ENCODE measurements at regions not wholly inside any gene's neighbourhood (a gene's known extent, or its start where the extent isn't known, plus 50 kb on each side); places are given as distances from the start of the nearest gene placed in this dataset.

DNA sequence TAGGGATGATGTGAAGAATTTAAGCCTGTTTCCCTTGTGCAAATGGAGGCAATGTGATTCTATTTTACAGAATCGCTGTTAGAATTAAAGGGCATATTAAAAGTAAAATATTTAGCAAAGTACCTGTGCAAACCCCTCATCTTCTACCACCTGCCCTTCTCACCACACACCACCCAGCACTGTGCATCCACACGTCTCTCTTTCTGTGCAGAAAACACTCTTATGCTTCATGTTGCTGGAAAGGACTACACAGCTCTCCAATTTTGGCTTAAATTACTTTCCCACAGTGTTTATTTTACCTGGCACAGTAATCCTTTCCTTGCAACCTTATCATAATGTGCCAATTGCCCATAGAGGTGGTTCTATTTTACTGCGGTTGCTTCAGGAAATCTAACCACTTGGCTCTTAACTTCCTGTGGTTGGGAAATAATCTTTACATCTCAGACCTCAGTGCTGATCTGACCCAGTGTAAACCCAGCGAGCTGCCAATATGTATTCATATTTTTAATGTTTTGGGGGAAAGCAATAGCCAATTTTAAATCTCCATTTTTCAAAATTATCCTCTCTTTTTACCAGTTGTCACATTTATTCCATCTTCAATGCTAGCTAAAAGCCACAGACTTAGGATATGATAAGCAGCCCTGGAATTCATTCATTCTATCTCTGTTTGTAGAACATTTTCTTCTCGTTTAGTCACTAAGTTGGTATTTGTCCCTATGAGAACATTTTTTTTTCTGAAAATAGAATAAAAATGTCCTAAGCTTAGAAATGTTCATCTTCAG lies 250.9 kb downstream of the DSEL start:
- H3K36me3 ChIP-seq (ENCODE audit: control insufficient read depth, insufficient read depth, low read length) = no peaks in the 10 kb centered on the region
- H3K4me1 Mint-ChIP-seq (ENCODE audit: low read depth, unreplicated experiment) = no peaks in the 10 kb centered on the region
- no peaks in the 10 kb centered on the region for H3K4me1 ChIP-seq
- CTCF ChIA-PET = no interaction called here
- POLR2A ChIA-PET = no interaction called here
- no peak overlapping the region for H3K4me3 ChIP-seq (ENCODE audit: low read depth, low read length)
- H3K27ac Mint-ChIP-seq (ENCODE audit: unreplicated experiment) = no peak overlapping the region
- H3K4me3 Mint-ChIP-seq (ENCODE audit: unreplicated experiment) = no peak overlapping the region
- DNase-seq = no peak
- H3K9me3 Mint-ChIP-seq (ENCODE audit: unreplicated experiment) = no peaks in the 10 kb centered on the region
- intact Hi-C loops (cut with micrococcal nuclease; ENCODE audit: unreplicated experiment) = no loop called here
- H3K27me3 Mint-ChIP-seq (ENCODE audit: insufficient read depth, unreplicated experiment) = no peaks in the 10 kb centered on the region
- H3K36me3 Mint-ChIP-seq (ENCODE audit: insufficient read depth, unreplicated experiment) = no peaks in the 10 kb centered on the region
- no TSS peak for BruUV-seq (replicated peaks)
- no peaks in the 10 kb centered on the region for H3K9me3 ChIP-seq
- TF ChIP-seq, protein P1, sequence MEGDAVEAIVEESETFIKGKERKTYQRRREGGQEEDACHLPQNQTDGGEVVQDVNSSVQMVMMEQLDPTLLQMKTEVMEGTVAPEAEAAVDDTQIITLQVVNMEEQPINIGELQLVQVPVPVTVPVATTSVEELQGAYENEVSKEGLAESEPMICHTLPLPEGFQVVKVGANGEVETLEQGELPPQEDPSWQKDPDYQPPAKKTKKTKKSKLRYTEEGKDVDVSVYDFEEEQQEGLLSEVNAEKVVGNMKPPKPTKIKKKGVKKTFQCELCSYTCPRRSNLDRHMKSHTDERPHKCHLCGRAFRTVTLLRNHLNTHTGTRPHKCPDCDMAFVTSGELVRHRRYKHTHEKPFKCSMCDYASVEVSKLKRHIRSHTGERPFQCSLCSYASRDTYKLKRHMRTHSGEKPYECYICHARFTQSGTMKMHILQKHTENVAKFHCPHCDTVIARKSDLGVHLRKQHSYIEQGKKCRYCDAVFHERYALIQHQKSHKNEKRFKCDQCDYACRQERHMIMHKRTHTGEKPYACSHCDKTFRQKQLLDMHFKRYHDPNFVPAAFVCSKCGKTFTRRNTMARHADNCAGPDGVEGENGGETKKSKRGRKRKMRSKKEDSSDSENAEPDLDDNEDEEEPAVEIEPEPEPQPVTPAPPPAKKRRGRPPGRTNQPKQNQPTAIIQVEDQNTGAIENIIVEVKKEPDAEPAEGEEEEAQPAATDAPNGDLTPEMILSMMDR (IDR thresholded peaks at IDR 0.05; ENCODE audit: insufficient read depth in 1 of 2, low read depth in 1 of 2, low read length in 1 of 2, severe bottlenecking in 1 of 2, unreplicated experiment in 1 of 2) = no peak
- no peaks in the 10 kb centered on the region for H3K27me3 ChIP-seq (replicated peaks; ENCODE audit: control insufficient read depth, insufficient read depth, low read length)

DNA sequence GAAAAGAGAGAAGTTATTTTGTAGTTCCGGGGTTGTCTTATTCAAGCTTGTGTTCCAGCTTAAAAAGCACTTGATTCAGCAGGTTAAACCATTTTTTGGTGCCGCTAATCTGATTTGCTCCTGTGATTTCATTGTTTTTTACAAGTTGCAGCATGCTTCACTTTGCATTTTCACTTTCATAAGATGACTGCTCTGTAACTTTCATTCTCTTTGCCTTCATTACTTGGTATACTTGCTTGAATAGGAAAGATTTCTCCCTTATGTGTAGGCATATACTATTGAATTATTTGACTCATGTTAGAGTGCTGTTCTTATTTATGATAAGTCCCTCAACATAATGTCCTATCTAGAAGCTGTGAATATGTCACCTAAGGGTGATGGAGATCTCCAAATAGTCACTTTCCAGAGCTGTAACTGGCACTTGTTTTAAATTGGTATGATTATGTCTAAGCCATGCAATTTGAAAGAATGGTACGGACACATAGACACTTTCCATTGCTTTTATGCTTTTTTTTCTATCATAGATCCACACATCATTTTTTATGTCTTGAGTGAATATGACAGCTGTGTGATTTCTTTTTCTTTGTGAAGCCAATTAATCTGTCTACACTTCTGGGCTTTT lies 254.5 kb downstream of the DSEL start:
- BruUV-seq (replicated peaks) = no TSS peak
- CTCF ChIA-PET = no interaction called here
- intact Hi-C loops (cut with micrococcal nuclease; ENCODE audit: unreplicated experiment) = no loop called here

DNA sequence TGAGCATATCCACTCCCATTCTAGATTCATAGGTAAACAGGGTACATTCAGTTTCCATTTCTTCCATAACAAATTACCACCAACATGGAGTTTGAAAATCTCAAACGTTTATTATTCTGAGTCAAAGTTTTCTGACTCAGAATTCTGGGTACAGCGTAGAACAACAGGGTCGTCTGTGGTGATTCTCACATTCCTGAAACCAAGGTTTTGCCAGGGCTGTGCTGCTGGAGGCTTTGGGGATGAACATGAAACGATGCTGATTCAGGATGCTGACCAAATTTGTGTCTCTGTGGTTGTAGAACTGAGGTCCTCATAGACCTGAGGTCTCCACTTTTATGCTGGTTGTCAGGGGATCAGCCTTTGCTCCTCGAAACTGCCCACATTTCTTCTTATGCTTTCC lies 255.7 kb downstream of the DSEL start:
- POLR2A ChIA-PET = no interaction called here
- Mint-ChIP-seq H3K36me3 (ENCODE audit: insufficient read depth, unreplicated experiment) (no peaks in the 10 kb centered on the region), H3K27me3 (ENCODE audit: insufficient read depth, unreplicated experiment) (no peaks in the 10 kb centered on the region), H3K4me3 (ENCODE audit: unreplicated experiment) (no peak overlapping the region), H3K4me1 (ENCODE audit: low read depth, unreplicated experiment) (no peaks in the 10 kb centered on the region), H3K9me3 (ENCODE audit: unreplicated experiment) (no peaks in the 10 kb centered on the region), H3K27ac (ENCODE audit: unreplicated experiment) (no peak overlapping the region)
- Histone ChIP-seq H3K4me1 (no peaks in the 10 kb centered on the region), H3K27me3 (replicated peaks; ENCODE audit: control insufficient read depth, insufficient read depth, low read length) (no peaks in the 10 kb centered on the region), H3K9me3 (no peaks in the 10 kb centered on the region), H3K4me3 (ENCODE audit: low read depth, low read length) (no peak overlapping the region), H3K36me3 (ENCODE audit: control insufficient read depth, insufficient read depth, low read length) (no peaks in the 10 kb centered on the region)
- intact Hi-C loops (cut with micrococcal nuclease; ENCODE audit: unreplicated experiment) = no loop called here
- TF ChIP-seq, protein P1 (IDR thresholded peaks at IDR 0.05; ENCODE audit: insufficient read depth in 1 of 2, low read depth in 1 of 2, low read length in 1 of 2, severe bottlenecking in 1 of 2, unreplicated experiment in 1 of 2) = no peak
- BruUV-seq (replicated peaks) = no TSS peak
- DNase-seq = no peak
- CTCF ChIA-PET = no interaction called here

More for the DNA sequence above, 254.5 kb downstream of the DSEL start:
- no peak overlapping the region for H3K27ac Mint-ChIP-seq (ENCODE audit: unreplicated experiment)
- no peaks in the 10 kb centered on the region for H3K36me3 Mint-ChIP-seq (ENCODE audit: insufficient read depth, unreplicated experiment)
- H3K4me3 Mint-ChIP-seq (ENCODE audit: unreplicated experiment) = no peak overlapping the region
- no peaks in the 10 kb centered on the region for H3K4me1 ChIP-seq
- no peaks in the 10 kb centered on the region for H3K9me3 Mint-ChIP-seq (ENCODE audit: unreplicated experiment)
- H3K27me3 ChIP-seq (replicated peaks; ENCODE audit: control insufficient read depth, insufficient read depth, low read length) = no peaks in the 10 kb centered on the region
- POLR2A ChIA-PET = no interaction called here
- TF ChIP-seq, protein P1 (IDR thresholded peaks at IDR 0.05; ENCODE audit: insufficient read depth in 1 of 2, low read depth in 1 of 2, low read length in 1 of 2, severe bottlenecking in 1 of 2, unreplicated experiment in 1 of 2) = no peak
- no peaks in the 10 kb centered on the region for H3K36me3 ChIP-seq (ENCODE audit: control insufficient read depth, insufficient read depth, low read length)
- H3K27me3 Mint-ChIP-seq (ENCODE audit: insufficient read depth, unreplicated experiment) = no peaks in the 10 kb centered on the region
- no peaks in the 10 kb centered on the region for H3K9me3 ChIP-seq
- H3K4me3 ChIP-seq (ENCODE audit: low read depth, low read length) = no peak overlapping the region
- no peaks in the 10 kb centered on the region for H3K4me1 Mint-ChIP-seq (ENCODE audit: low read depth, unreplicated experiment)
- DNase-seq = no peak

Measured in Caco-2 (cell line).